Esophagus squamous epithelium (tissue), 4 donors: ENCODE measurements at regions not wholly inside any gene's neighbourhood (a gene's known extent, or its start where the extent isn't known, plus 50 kb on each side); places are given as distances from the start of the nearest gene placed in this dataset.

Source experiments
- POLR2A ChIP-seq, 4 donors: fragments of 450-650 bp; IDR thresholded peaks; one replicate each; pipeline ENCODE4 v1.6.1; 2017; ENCODE audit warnings: antibody characterized with exemption in 4 of 4, mild to moderate bottlenecking in 4 of 4, moderate library complexity in 3 of 4
- TF ChIP-seq, protein P1 (sequence below), 6 experiments: fragments of 450-650 bp in 4 of 6; fragments of 200-600 bp in 2 of 6; sonication (generic) in 2 of 6; IDR thresholded peaks; one replicate each; pipeline ENCODE4 v1.5.1; 2016 to 2019; ENCODE audit warnings: antibody characterized with exemption in 6 of 6, mild to moderate bottlenecking in 4 of 6, moderate library complexity in 4 of 6

DNA sequence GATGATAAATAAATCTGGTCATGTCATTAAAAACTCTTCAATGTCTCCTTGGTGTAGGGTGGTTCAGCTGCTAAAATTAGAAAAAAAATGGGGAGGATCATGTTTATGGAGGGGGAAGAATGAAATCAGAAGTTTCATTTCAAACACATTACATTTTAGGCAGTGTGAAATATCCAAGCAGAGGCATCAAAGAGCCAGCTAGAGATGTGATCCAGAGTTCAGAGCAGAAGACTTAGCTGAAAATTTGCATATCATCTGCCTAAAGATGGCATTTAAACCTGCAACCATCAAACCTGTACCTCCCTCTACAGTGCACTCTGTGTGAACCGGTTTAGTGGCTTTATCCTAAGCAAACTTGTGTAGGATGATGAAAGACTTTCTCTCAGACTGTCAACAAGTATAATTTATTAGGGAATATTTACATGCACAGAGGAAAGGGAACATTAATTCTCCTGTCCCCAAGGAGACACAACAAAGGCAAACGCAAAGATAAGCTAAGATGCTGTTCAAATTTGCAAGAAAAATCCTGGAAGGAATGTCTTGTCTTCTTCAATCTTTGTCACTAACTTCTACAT, 84.8 kb upstream of the PLEKHG1 start:
- TF ChIP-seq, protein P1, sequence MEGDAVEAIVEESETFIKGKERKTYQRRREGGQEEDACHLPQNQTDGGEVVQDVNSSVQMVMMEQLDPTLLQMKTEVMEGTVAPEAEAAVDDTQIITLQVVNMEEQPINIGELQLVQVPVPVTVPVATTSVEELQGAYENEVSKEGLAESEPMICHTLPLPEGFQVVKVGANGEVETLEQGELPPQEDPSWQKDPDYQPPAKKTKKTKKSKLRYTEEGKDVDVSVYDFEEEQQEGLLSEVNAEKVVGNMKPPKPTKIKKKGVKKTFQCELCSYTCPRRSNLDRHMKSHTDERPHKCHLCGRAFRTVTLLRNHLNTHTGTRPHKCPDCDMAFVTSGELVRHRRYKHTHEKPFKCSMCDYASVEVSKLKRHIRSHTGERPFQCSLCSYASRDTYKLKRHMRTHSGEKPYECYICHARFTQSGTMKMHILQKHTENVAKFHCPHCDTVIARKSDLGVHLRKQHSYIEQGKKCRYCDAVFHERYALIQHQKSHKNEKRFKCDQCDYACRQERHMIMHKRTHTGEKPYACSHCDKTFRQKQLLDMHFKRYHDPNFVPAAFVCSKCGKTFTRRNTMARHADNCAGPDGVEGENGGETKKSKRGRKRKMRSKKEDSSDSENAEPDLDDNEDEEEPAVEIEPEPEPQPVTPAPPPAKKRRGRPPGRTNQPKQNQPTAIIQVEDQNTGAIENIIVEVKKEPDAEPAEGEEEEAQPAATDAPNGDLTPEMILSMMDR (IDR thresholded peaks at IDR 0.05) = no peak
- no peak for TF ChIP-seq POLR2A (IDR thresholded peaks at IDR 0.05)
